B cell (primary cell): ENCODE measurements at regions not wholly inside any gene's neighbourhood (a gene's known extent, or its start where the extent isn't known, plus 50 kb on each side); places are given as distances from the start of the nearest gene placed in this dataset.

Experiments
- CTCF ChIP-seq: fragments of 200-600 bp; IDR thresholded peaks from one replicate; pipeline ENCODE4 v1.8.0; 2022; ENCODE audit warnings: antibody characterized with exemption, mild to moderate bottlenecking
- EZH2 ChIP-seq: IDR thresholded peaks from 2 replicates; pipeline ENCODE4 v1.6.1; 2012; ENCODE audit warnings: borderline replicate concordance, low read depth, mild to moderate bottlenecking, moderate library complexity, low read length; ENCODE audit not compliant: insufficient read depth, poor library complexity, severe bottlenecking

DNA sequence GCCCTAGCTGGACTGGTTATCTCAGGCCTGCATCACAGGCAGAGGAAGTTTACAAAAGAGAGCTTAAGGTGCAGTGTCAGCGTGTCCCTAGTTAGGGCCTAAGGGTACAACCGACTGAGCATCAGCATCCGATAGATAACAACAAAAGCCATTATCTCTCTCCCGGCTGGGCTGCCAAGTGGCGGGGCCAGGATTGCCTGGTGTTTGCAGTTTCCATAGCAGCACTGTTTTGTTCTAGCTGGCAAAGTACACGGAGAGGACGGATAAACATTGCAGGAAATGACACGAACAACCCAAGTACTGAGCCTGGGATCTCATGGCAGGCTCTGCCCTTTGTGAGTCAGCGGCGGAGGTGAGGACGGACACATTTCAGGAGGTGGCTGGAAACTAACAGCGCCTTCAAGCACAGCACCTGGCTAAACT, 104.7 kb upstream of the NOCT start:
- TF ChIP-seq CTCF = no peak
- TF ChIP-seq EZH2 = no peak
